GM23338 (cell line): ENCODE measurements at regions not wholly inside any gene's neighbourhood (a gene's known extent, or its start where the extent isn't known, plus 50 kb on each side); places are given as distances from the start of the nearest gene placed in this dataset.
A peak's percentile ranks its signal among the peaks of the same experiment; 100 is the strongest.

ENCODE experiments used
- ATAC-seq: fragments of 200-7000 bp; cut with Tn5 transposase; 3 replicates; pipeline ENCODE4 v1.9.1; 2020
- DNase-seq: peaks from one replicate; pipeline ENCODE4 v3.0.0-alpha.2; 2015; ENCODE audit warnings: low spot score
- H2AFZ ChIP-seq: fragments of 200-600 bp; sonication (generic); 2 replicates; pipeline ENCODE4 v1.8.0; 2016; ENCODE audit warnings: antibody characterized with exemption, mild to moderate bottlenecking, moderate library complexity
- H3F3A ChIP-seq: fragments of 200-600 bp; sonication (generic); replicated peaks from 2 replicates; pipeline ENCODE4 v1.8.0; 2017; ENCODE audit warnings: antibody characterized with exemption, mixed run types, low read depth
- H3K27ac ChIP-seq: fragments of 200-600 bp; sonication (generic); 2 replicates; pipeline ENCODE4 v1.6.1; 2016; ENCODE audit warnings: low read depth
- H3K27me3 ChIP-seq: fragments of 200-600 bp; sonication (generic); 2 replicates; pipeline ENCODE4 v1.8.0; 2016; ENCODE audit warnings: mild to moderate bottlenecking, mixed run types, moderate library complexity; ENCODE audit not compliant: insufficient read depth
- H3K36me3 ChIP-seq: fragments of 200-600 bp; sonication (generic); 2 replicates; pipeline ENCODE4 v1.8.0; 2016; ENCODE audit warnings: mild to moderate bottlenecking; ENCODE audit not compliant: insufficient read depth
- H3K4me1 ChIP-seq: fragments of 200-600 bp; sonication (generic); 2 replicates; pipeline ENCODE4 v1.8.0; 2016; ENCODE audit warnings: mild to moderate bottlenecking, moderate library complexity; ENCODE audit not compliant: insufficient read depth
- H3K4me2 ChIP-seq: fragments of 200-600 bp; sonication (generic); 2 replicates; pipeline ENCODE4 v1.7.1; 2017; ENCODE audit warnings: mixed run types
- H3K4me3 ChIP-seq: fragments of 200-600 bp; sonication (generic); 2 replicates; pipeline ENCODE4 v1.6.1; 2016; ENCODE audit warnings: mixed run types
- H3K79me2 ChIP-seq: fragments of 200-600 bp; sonication (generic); replicated peaks from 2 replicates; pipeline ENCODE4 v1.8.0; 2017; ENCODE audit warnings: mild to moderate bottlenecking; ENCODE audit not compliant: insufficient read depth
- H3K9me2 ChIP-seq: fragments of 200-600 bp; sonication (generic); 2 replicates; pipeline ENCODE4 v1.8.0; 2017; ENCODE audit not compliant: insufficient read depth
- H4K20me1 ChIP-seq: fragments of 200-600 bp; sonication (generic); replicated peaks from 2 replicates; pipeline ENCODE4 v1.8.0; 2017; ENCODE audit warnings: mild to moderate bottlenecking; ENCODE audit not compliant: insufficient read depth
- H3K27ac Mint-ChIP-seq: 2 replicates; pipeline ENCODE4 v1.8.0; 2020; ENCODE audit warnings: inconsistent platforms, mild to moderate bottlenecking, moderate library complexity, mixed read lengths
- H3K27me3 Mint-ChIP-seq: 3 replicates; pipeline ENCODE4 v1.8.0; 2022; ENCODE audit warnings: low read depth, mild to moderate bottlenecking, moderate library complexity, mixed read lengths, inconsistent platforms; ENCODE audit not compliant: insufficient read depth, poor library complexity
- H3K36me3 Mint-ChIP-seq: 3 replicates; pipeline ENCODE4 v1.8.0; 2021; ENCODE audit warnings: low read depth, mild to moderate bottlenecking, inconsistent platforms, moderate library complexity, mixed read lengths
- H3K4me1 Mint-ChIP-seq: 3 replicates; pipeline ENCODE4 v1.8.0; 2020; ENCODE audit warnings: mild to moderate bottlenecking, inconsistent platforms, mixed read lengths
- H3K4me3 Mint-ChIP-seq: 3 replicates; pipeline ENCODE4 v1.8.0; 2021; ENCODE audit warnings: moderate library complexity, mild to moderate bottlenecking, inconsistent platforms, mixed read lengths
- H3K9me3 Mint-ChIP-seq: 3 replicates; pipeline ENCODE4 v1.8.0; 2020; ENCODE audit warnings: moderate library complexity, mild to moderate bottlenecking, inconsistent platforms, mixed read lengths
- CREB1 ChIP-seq: fragments of 250-450 bp; sonication (Bioruptor Pico); IDR thresholded peaks from 2 replicates; pipeline ENCODE4 v1.5.0; 2020; ENCODE audit warnings: low read depth, mild to moderate bottlenecking, moderate library complexity
- ETS1 ChIP-seq: IDR thresholded peaks from 2 replicates; pipeline ENCODE4 v1.6.1; 2016; ENCODE audit warnings: antibody characterized with exemption
- EZH2phosphoT487 ChIP-seq: fragments of 200-600 bp; sonication (generic); IDR thresholded peaks from one replicate; pipeline ENCODE4 v1.8.1; 2018; ENCODE audit warnings: antibody characterized with exemption; ENCODE audit not compliant: unreplicated experiment
- POLR2AphosphoS5 ChIP-seq: IDR thresholded peaks from 2 replicates; pipeline ENCODE4 v1.6.1; 2016; ENCODE audit warnings: antibody characterized with exemption, low read depth
- REST ChIP-seq: IDR thresholded peaks from one replicate; pipeline ENCODE4 v1.6.1; 2018; ENCODE audit warnings: antibody characterized with exemption; ENCODE audit not compliant: unreplicated experiment
- STAT1 ChIP-seq: IDR thresholded peaks from one replicate; pipeline ENCODE4 v1.6.1; 2016; ENCODE audit warnings: antibody characterized with exemption; ENCODE audit not compliant: unreplicated experiment
- ZNF114 ChIP-seq: fragments of 250-450 bp; sonication (Bioruptor Pico); IDR thresholded peaks from 2 replicates; pipeline ENCODE4 v1.5.0; 2020; ENCODE audit warnings: mild to moderate bottlenecking, moderate library complexity

GRCh38 chr19:31528261-31528660, 179.0 kb upstream of the TSHZ3 start:
- no peaks in the 10 kb centered on the region for H3K27me3 ChIP-seq

GRCh38 chr19:31529121-31529520, 179.9 kb upstream of the TSHZ3 start:
- Mint-ChIP-seq H3K4me3 (no peak overlapping the region), H3K4me1 (peaks cover 9% of the 10 kb centered on the region; the same call in 2 of the 3 replicates), H3K36me3 (peaks cover 11% of the 10 kb centered on the region), H3K9me3 (peaks cover 21% of the 10 kb centered on the region), H3K27me3 (no peaks in the 10 kb centered on the region), H3K27ac (no peak overlapping the region)
- DNase-seq (no peak), ATAC-seq (no peak)
- no peaks in the 10 kb centered on the region for H4K20me1 ChIP-seq
- no peak overlapping the region for H3K27ac ChIP-seq
- no peak overlapping the region for H2AFZ ChIP-seq
- no peaks in the 10 kb centered on the region for H3K36me3 ChIP-seq
- no peak overlapping the region for H3K4me2 ChIP-seq
- H3K4me3 ChIP-seq = no peak overlapping the region
- H3K79me2 ChIP-seq = no peaks in the 10 kb centered on the region
- H3K27me3 ChIP-seq = no peaks in the 10 kb centered on the region
- H3F3A ChIP-seq = no peaks in the 10 kb centered on the region
- no peaks in the 10 kb centered on the region for H3K9me2 ChIP-seq
- no peaks in the 10 kb centered on the region; the same call in 1 of the 2 replicates for H3K4me1 ChIP-seq
- TF ChIP-seq EZH2phosphoT487 (no peak), CREB1 (CRISPR knock-in tag) (no peak), STAT1 (no peak), REST (no peak), ZNF114 (no peak)

More at GRCh38 chr19:31528261-31528660, 179.0 kb upstream of the TSHZ3 start:
- 0 out of 2 replicates have a peak overlapping the region, but pooled peaks have one; percentile 18 for H2AFZ ChIP-seq
- no peaks in the 10 kb centered on the region; the same call in 1 of the 2 replicates for H3K4me1 ChIP-seq
- H3F3A ChIP-seq = no peaks in the 10 kb centered on the region
- no peak overlapping the region for H3K27ac Mint-ChIP-seq
- no peaks in the 10 kb centered on the region for H3K79me2 ChIP-seq
- peaks cover 9% of the 10 kb centered on the region; the same call in 2 of the 3 replicates for H3K4me1 Mint-ChIP-seq
- no peaks in the 10 kb centered on the region for H3K9me2 ChIP-seq
- no peaks in the 10 kb centered on the region for H4K20me1 ChIP-seq
- H3K4me2 ChIP-seq = no peak overlapping the region
- DNase-seq (no peak), ATAC-seq (no peak)
- no peaks in the 10 kb centered on the region for H3K36me3 ChIP-seq
- peaks cover 21% of the 10 kb centered on the region for H3K9me3 Mint-ChIP-seq
- peaks cover 11% of the 10 kb centered on the region for H3K36me3 Mint-ChIP-seq
- H3K4me3 Mint-ChIP-seq = no peak overlapping the region
- H3K27me3 Mint-ChIP-seq = no peaks in the 10 kb centered on the region
- H3K4me3 ChIP-seq = no peak overlapping the region
- H3K27ac ChIP-seq = no peak overlapping the region
- TF ChIP-seq REST = no peak
- TF ChIP-seq POLR2AphosphoS5 = no peak
- no peak for TF ChIP-seq ETS1
